DMS53 treated with DMSO at 0.1 percent for 48 hours (cell line): ENCODE measurements at regions not wholly inside any gene's neighbourhood (a gene's known extent, or its start where the extent isn't known, plus 50 kb on each side); places are given as distances from the start of the nearest gene placed in this dataset.
"Not testable (repeated sequence)": the region's sequence is repeated elsewhere in the genome, so short reads cannot be mapped to it uniquely, and the experiment has no call there.

ENCODE experiments used
- DNase-seq: peaks from one replicate; lab custom pipeline; 2025; ENCODE audit not compliant: unreplicated experiment; lab: John Stamatoyannopoulos, UW

- no peak for DNase-seq
These were observed 76.0 kb upstream of the RGPD5 start for GRCh38 chr2:109718139-109718538.

- DNase-seq: no peak
These were observed 74.2 kb upstream of the RGPD5 start for GRCh38 chr2:109719871-109720270.

GRCh38 chr2:109720380-109721106, 73.6 kb upstream of the RGPD5 start:
- no peak for DNase-seq

GRCh38 chr2:109721135-109721534, 73.0 kb upstream of the RGPD5 start:
- DNase-seq: no peak

GRCh38 chr2:109721626-109722025, 72.5 kb upstream of the RGPD5 start:
- DNase-seq: no peak

- DNase-seq: no peak
These were observed 72.1 kb upstream of the RGPD5 start for GRCh38 chr2:109722026-109722425.

- not testable (repeated sequence) for DNase-seq
These were observed 71.5 kb upstream of the RGPD5 start for GRCh38 chr2:109722640-109723039.

- not testable (repeated sequence) for DNase-seq
These were observed 71.0 kb upstream of the RGPD5 start for GRCh38 chr2:109723153-109723552.

- DNase-seq: no peak
These were observed 69.3 kb upstream of the RGPD5 start for GRCh38 chr2:109724533-109725460.

GRCh38 chr2:109726379-109727270, 67.5 kb upstream of the RGPD5 start:
- DNase-seq: no peak

- DNase-seq: no peak
These were observed 66.1 kb upstream of the RGPD5 start for GRCh38 chr2:109727929-109728447.

- DNase-seq: not testable (repeated sequence)
These were observed 60.4 kb upstream of the RGPD5 start for GRCh38 chr2:109733746-109734145.

GRCh38 chr2:109736177-109736827, 57.8 kb upstream of the RGPD5 start:
- peak; percentile 65 for DNase-seq
